Keratinocyte (primary cell): ENCODE measurements at regions not wholly inside any gene's neighbourhood (a gene's known extent, or its start where the extent isn't known, plus 50 kb on each side); places are given as distances from the start of the nearest gene placed in this dataset.

Source experiments
- EZH2 ChIP-seq: IDR thresholded peaks from one replicate; pipeline ENCODE4 v1.6.1; 2012; ENCODE audit warnings: inconsistent platforms, mild to moderate bottlenecking, low read length, moderate library complexity
- TF ChIP-seq, protein P1 (sequence below), 3 experiments: IDR thresholded peaks in 1 of 3; conservative IDR thresholded peaks in 1 of 3; optimal IDR thresholded peaks in 1 of 3; 2 replicates in 2 of 3; 3 replicates in 1 of 3; pipeline versions ENCODE3 to v1.5.1; 2011; ENCODE audit warnings: low read length in 3 of 3, mild to moderate bottlenecking in 3 of 3, moderate library complexity in 2 of 3, control low read depth in 1 of 3, inconsistent platforms in 1 of 3; ENCODE audit not compliant: insufficient read depth in 2 of 3; ENCODE audit errors: extremely low read depth in 1 of 3

DNA sequence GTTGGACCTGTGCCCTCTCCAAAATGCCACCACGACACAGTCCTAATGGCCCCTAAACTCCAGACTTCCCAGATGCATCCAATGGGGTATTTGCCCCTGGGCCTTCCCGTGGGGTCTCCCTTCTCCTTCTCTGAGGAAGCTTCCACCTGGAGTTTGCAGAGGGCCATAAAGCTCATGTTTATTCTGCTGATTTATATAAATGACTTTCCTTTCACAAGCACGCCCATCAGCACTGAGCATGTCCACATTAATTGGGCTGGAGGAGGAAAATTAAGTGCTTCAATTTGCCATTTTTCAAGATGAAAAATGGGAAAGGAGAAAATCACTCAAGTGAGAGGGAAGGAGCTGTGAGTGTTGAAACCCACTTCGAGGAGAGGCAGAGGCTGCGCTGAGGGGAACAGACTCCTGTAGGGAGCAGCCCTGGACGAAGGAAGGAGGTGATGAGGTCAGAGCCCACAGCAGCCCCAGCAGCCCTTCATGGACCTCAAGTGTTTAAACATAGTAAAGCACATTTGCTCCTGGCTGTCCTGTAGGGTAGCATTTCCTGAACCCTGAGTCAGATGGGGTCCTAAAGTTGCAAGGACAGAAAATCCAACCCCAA is 434.9 kb upstream of the SULF2 start:
- TF ChIP-seq, protein P1, sequence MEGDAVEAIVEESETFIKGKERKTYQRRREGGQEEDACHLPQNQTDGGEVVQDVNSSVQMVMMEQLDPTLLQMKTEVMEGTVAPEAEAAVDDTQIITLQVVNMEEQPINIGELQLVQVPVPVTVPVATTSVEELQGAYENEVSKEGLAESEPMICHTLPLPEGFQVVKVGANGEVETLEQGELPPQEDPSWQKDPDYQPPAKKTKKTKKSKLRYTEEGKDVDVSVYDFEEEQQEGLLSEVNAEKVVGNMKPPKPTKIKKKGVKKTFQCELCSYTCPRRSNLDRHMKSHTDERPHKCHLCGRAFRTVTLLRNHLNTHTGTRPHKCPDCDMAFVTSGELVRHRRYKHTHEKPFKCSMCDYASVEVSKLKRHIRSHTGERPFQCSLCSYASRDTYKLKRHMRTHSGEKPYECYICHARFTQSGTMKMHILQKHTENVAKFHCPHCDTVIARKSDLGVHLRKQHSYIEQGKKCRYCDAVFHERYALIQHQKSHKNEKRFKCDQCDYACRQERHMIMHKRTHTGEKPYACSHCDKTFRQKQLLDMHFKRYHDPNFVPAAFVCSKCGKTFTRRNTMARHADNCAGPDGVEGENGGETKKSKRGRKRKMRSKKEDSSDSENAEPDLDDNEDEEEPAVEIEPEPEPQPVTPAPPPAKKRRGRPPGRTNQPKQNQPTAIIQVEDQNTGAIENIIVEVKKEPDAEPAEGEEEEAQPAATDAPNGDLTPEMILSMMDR (optimal IDR thresholded peaks at IDR 0.05 in 1 of 3, IDR thresholded peaks at IDR 0.05 in 1 of 3, conservative IDR thresholded peaks at IDR 0.05 in 1 of 3; ENCODE audit: extremely low read depth in 1 of 3, insufficient read depth in 2 of 3, low read length in 3 of 3), result no peak
- TF ChIP-seq EZH2, result no peak
